Fibroblast of mammary gland (primary cell): ENCODE measurements at regions not wholly inside any gene's neighbourhood (a gene's known extent, or its start where the extent isn't known, plus 50 kb on each side); places are given as distances from the start of the nearest gene placed in this dataset.
"Not testable (repeated sequence)": the region's sequence is repeated elsewhere in the genome, so short reads cannot be mapped to it uniquely, and the experiment has no call there.

Source experiments
- DNase-seq: peaks from one replicate; pipeline ENCODE4 v3.0.0-alpha.2; 2010; ENCODE audit warnings: low read depth
- H3K4me3 ChIP-seq: 2 replicates; pipeline ENCODE4 v1.5.1; 2011; ENCODE audit warnings: low read depth, mild to moderate bottlenecking, low read length, moderate library complexity; ENCODE audit not compliant: control insufficient read depth
- TF ChIP-seq, protein P1 (sequence below): conservative IDR thresholded peaks from 2 replicates; pipeline ENCODE4 v1.5.1; 2011; ENCODE audit warnings: low read depth, low read length, inconsistent platforms; ENCODE audit not compliant: control insufficient read depth, insufficient read depth

DNA sequence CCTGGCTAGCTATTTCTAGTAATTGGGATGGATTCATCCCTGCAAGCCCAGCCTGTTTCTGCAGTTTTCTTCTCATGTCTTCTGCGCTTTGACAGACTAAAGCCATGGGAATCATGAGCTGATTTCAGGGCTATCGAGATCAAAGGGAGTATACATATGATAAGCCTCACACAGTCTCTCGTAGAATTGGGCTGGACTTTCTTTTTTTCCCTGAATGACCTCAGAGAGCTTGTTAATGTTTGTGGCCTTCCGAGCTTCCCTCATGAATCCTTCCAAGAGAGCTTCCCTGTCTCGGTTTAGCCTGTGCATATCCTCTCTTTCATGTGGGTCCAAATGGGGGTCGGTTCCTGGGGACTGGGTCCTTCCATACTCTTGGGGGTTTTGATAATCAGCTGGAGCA, 130.3 kb downstream of the ADRA2C start:
- TF ChIP-seq, protein P1, sequence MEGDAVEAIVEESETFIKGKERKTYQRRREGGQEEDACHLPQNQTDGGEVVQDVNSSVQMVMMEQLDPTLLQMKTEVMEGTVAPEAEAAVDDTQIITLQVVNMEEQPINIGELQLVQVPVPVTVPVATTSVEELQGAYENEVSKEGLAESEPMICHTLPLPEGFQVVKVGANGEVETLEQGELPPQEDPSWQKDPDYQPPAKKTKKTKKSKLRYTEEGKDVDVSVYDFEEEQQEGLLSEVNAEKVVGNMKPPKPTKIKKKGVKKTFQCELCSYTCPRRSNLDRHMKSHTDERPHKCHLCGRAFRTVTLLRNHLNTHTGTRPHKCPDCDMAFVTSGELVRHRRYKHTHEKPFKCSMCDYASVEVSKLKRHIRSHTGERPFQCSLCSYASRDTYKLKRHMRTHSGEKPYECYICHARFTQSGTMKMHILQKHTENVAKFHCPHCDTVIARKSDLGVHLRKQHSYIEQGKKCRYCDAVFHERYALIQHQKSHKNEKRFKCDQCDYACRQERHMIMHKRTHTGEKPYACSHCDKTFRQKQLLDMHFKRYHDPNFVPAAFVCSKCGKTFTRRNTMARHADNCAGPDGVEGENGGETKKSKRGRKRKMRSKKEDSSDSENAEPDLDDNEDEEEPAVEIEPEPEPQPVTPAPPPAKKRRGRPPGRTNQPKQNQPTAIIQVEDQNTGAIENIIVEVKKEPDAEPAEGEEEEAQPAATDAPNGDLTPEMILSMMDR = no peak
- H3K4me3 ChIP-seq = no peak overlapping the region
- DNase-seq = no peak

DNA sequence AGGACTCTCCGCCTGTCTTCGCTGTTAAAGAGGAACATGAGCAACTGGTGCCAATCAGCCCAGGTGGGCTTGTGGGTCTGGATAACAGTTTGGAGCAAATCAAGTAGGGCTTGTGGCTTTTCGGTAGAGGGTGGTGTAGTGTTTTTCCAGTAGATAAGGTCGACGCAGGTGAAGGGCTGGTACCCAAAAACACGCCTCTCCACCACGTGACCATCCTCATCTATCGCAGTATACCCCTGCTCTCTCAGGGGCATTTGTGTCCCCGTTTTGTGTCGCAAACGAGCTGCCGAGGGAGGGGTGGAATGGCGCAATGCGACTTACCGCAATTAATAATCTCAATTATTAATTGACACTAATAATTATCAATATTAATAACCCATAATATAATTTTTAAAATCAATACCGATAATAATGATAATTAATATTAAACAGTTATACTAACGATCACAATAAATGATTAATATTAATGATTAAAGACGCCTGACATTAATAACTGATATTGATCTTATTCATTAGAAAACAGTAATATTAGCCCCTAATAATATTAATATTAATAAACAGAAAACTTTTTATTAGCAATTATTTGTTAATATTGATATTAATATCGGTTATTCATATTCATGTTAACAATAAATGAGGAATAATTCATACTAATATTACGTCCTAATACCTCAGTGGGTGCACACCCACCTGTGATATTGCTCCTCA, 130.8 kb downstream of the ADRA2C start:
- not testable (repeated sequence) for DNase-seq, H3K4me3 ChIP-seq

DNA sequence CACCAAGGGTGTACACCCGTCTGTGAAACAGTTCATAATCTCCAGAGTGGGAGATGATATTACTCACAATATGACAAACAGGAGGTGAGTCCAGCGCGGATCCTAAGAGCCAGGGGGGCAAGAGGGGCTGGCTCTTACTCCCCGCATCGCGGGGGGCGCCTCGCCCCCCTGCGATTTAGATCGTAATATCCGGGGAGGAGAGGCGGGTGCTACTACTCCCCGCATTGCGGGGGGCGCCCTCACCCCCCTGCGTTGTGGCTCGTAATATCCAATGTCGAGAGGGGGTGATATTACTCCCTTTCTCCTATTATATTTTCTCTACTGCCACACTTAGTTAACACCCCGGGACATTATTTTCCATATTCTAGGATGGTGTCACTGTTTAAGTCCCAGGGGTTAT, 131.9 kb downstream of the ADRA2C start:
- TF ChIP-seq, protein P1 = no peak
- DNase-seq = no peak
- no peak overlapping the region for H3K4me3 ChIP-seq

DNA sequence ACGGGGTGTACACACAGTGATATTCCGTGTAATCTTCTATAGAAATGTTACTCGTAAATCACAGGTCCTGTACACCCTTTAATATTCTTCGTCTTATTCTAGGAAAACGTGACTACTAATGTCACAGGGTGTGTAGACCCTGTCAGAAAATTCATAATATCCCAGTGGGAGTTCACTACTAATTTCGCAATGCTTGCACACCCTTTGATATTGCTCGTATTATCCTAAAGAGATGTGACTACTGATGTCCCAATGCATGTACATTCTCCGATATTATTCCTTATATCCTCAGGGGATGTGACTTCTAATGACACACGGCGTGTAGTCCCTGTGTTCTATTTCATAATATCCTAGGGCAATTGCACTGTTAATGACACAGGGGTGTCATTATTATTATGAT, 132.7 kb downstream of the ADRA2C start:
- DNase-seq = not testable (repeated sequence)

DNA sequence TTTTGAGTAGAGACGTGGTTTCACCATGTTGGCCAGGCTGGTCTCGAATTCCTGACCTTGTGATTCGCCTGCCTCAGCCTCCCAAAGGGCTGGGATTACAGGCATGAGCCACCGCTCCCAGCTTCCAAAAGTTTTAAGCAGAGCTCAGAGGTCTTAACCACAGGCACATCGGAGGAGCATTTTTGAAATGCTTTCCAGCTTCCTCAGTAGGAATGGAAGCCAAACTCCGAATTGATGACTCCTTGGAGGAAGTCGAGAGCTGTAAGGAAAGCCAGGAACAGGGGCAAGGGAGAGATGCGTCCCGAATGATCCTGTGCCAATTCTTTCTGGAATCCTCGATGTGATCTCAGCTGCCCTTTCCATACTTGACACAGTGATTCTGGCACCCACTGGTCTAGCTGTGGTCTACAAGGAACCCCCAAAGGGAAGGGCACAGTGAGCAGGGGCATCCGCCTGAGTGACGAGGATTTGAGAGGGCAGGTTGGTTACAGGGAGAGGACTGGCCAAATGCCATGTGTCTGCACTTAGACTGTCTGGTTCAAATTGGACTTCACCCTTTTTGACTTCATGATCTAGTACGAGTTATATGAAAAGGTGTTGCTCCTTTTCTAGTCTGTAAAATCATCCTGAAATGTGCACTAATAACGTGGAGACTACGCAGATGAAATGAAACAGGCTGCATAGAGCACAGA, 138.2 kb downstream of the ADRA2C start:
- DNase-seq = peak; percentile 74
- H3K4me3 ChIP-seq = not testable (repeated sequence)

More for the DNA sequence above, 132.7 kb downstream of the ADRA2C start:
- H3K4me3 ChIP-seq = not testable (repeated sequence)

DNA sequence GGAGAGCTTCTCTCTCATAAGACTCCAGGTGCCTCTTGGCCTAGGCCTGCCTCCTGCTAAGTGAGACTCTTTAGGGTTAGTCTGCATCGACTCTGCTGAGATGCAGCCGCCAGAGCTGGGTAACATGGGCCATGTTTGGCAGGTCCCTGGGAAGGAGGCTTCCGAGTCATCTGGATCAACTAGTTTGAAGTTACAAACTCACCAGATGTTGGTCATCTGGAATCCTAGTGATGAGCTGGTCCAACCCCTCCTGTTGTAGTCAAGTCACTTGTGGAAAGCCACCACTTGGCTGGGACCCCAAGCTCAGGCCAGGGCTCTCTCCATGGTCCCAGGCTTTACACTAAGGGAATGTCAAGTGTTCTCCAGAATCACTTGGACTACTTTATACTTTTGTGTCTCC, 143.4 kb downstream of the ADRA2C start:
- peak; percentile 18 for DNase-seq
- H3K4me3 ChIP-seq = not testable (repeated sequence)

DNA sequence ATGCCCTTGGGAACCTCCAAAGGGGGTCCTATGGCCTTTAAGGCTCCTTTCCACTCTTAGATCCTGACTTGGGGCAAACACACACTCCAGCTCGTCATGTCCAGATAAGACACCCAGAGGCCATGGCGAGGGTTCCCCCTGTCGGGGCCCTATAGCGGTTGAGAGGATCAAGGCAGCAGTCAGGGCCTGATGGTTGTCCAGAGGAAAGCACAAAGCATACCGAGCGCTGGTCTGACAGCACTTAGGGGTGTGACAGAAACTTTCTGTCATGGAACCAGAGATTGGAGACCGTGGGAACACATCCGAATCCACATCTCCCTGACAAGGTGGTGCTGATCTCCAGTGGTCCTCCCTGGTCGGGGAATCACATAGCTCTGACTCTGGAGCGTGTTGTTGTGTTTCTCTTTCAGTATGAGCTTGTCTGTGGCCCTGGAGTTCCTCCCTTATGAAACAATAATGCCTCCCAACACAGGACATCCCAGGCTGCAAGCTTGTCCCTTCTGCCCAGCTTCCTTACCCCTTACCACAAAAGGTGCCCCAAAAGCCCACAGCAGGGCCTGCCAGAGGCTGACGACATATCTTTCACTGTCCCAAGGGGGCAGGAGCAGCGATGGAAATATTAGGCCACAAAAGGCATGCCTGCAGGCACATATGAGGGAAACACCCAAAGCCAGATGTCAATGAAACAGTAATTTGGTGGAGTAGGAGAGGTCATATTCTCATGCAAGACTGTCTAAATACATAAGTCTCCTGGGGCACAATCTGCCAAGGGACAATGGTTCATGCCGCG, 144.2 kb downstream of the ADRA2C start:
- H3K4me3 ChIP-seq, DNase-seq: not testable (repeated sequence)

DNA sequence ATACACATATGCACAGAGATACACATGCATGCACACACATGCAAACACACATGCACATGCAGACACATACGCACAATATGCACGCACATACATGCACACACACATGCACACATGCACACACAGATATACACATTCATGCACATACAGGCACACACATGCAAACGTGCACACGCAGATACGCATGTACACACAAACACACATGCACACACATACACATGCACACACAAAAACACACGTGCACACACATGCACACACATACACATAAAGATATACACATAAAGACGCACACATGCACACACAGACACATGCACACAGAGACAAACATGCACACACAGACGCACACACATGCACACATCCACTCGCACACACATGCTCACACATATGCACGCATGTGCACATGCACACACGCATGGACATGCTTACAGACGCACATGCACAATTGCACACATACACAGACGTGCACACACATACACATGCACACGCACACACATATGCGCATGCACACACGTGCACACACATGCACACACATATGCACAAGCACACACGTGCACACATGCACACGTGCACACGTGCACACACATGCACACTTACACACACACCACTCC, 145.2 kb downstream of the ADRA2C start:
- no peak for DNase-seq
- no peak overlapping the region for H3K4me3 ChIP-seq
- TF ChIP-seq, protein P1 = no peak

DNA sequence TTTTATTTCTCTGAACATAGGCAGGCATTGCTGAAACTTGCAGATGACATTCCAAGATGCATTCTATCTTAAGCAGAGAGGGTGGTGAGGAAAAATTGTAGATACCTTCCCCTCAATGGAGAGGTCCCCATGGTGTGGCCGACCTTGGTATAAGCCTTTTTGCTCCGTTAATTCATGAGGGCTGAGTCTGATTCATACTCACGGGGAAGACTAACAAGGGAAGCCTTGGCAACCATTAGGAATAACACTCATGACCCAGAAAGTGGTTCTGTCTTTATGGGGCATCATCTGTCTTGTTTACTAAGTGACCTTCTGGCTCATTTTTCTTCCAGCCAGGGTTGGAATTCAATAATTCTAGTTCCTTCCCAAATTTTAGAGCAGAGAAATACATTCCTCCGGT, 148.3 kb downstream of the ADRA2C start:
- peak; percentile 21 for DNase-seq
- not testable (repeated sequence) for H3K4me3 ChIP-seq

DNA sequence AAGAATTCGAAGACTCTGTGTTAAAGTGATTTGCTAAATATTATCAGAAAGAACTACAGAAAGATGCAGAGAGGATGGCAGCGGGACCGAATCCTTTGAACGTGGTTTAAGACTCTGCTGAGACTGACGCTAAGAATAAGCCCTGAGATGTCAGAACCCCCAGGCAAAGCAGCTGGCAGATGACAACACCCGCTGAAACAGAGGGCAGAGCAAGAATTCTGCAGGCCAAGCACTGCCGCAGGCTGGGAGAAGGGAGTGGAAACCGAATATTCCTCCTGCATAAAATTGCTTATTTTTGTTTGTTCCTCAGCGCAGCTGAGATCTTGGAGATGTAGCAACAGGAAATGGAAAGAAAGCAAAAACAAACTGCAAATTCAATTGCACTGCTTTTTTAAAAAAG, 153.3 kb downstream of the ADRA2C start:
- not testable (repeated sequence) for H3K4me3 ChIP-seq, DNase-seq

DNA sequence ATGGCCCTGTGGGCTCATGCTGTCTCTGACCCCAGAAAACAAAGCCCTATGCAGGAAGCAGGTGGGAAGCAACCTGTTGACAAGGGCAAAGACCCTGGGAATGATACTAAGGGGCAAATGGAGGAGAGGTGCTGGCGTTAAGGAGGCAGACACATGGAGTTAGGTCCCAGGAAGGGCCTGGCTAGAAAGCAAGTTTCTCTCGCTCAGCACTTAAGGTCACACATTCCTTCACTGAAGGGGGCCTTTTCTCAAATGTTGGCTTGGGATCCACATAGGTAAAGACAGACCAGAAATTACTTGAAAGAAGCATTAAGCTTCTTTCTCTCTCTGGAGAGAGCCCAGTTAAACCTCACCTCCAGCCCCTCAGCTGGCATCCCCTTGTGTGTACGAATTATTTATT, 155.7 kb downstream of the ADRA2C start:
- DNase-seq = not testable (repeated sequence)

DNA sequence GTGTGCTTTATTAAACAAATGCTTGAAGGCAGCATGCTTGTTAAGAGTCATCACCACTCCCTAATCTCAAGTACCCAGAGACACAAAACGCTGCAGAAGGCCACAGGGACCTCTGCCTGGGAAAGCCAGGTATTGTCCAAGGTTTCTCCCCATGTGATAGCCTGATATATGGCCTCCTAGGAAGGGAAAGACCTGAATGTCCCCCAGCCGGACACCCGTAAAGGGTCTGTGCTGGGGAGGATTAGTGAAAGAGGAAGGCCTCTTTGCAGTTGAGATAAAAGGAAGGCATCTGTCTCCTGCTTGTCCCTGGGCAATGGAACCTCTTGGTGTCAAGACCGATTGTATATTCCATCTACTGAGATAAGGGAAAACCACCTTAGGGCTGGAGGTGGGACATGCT, 159.7 kb downstream of the ADRA2C start:
- not testable (repeated sequence) for H3K4me3 ChIP-seq, DNase-seq

More for the DNA sequence above, 155.7 kb downstream of the ADRA2C start:
- not testable (repeated sequence) for H3K4me3 ChIP-seq

DNA sequence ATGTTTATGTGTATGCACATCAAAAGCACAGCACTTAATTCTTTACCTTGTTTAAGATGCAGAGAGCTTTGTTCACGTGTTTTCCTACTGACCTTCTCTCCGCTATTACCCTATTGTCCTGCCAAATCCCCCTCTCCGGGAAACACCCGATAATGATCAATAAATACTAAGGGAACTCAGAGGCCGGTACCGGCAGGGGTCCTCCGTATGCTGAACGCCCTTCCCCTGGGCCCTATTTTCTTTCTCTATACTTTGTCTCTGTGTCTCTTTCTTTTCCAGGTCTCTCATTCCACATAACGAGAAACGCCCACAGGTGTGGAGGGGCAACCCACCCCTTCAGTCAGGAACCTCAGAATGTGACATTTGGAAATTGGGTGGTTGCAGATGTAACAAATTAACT, 160.1 kb downstream of the ADRA2C start:
- H3K4me3 ChIP-seq, DNase-seq: not testable (repeated sequence)

DNA sequence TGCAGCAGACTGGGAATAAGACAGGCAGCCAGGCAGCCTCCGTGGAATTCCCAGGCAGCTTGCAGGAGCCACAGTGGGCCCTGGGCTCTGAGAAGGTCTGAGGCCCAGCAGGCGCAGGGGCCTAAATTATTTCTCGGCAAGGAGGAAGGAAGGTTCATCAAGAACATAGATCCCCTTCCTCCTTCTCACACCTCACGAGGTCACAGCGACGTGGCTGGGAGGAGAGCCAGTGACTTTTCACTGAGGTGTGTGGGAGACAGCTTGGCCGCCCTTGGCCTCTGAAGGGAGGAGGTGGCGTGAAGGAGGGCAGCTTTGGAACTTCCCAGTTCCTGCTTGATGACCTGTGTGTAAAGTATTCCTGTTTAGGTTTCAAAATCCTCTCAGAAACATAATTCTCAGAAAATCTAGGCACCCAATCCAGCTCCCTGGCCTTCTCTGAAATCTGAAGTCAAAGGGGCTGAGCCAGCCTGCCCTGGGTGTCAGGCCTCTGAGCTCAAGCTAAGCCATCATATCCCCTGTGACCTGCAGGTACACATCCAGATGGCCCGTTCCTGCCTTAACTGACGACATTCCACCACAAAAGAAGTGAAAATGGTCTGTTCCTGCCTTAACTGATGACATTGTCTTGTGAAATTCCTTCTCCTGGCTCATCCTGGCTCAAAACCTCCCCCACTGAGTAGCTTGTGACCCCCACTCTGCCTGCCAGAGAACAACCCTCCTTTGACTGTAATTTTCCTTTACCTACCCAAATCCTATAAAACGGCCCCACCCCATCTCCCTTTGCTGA, 161.0 kb downstream of the ADRA2C start:
- not testable (repeated sequence) for DNase-seq, H3K4me3 ChIP-seq
